ENCODE measurements at regions not wholly inside any gene's neighbourhood (a gene's known extent, or its start where the extent isn't known, plus 50 kb on each side); places are given as distances from the start of the nearest gene placed in this dataset.

GRCh38 chr13:50136226-50136625 lies 121.0 kb downstream of the KCNRG start:
- TF ChIP-seq TCF4 (CRISPR knock-in tag; IDR thresholded peaks at IDR 0.05; ENCODE audit: borderline replicate concordance) (no peak), GLIS3 (CRISPR knock-in tag; IDR thresholded peaks at IDR 0.05) (no peak), PATZ1 (CRISPR knock-in tag; IDR thresholded peaks at IDR 0.05; ENCODE audit: borderline replicate concordance) (no peak), ZNF565 (CRISPR knock-in tag; conservative IDR thresholded peaks at IDR 0.05; ENCODE audit: low read depth) (no peak), CSDC2 (CRISPR knock-in tag; IDR thresholded peaks at IDR 0.05) (no peak), ZFP30 (CRISPR knock-in tag; IDR thresholded peaks at IDR 0.05) (no peak), TOX (CRISPR knock-in tag; IDR thresholded peaks at IDR 0.05; ENCODE audit: borderline replicate concordance) (no peak)

Data from SK-N-SH treated with all-trans-retinoic acid at 6 μM for 48 hours (cell line).